HCT116 (cell line): ENCODE measurements at regions not wholly inside any gene's neighbourhood (a gene's known extent, or its start where the extent isn't known, plus 50 kb on each side); places are given as distances from the start of the nearest gene placed in this dataset.

ENCODE experiments used
- ATAC-seq: fragments of 200-7000 bp; cut with Tn5 transposase; 2 replicates; pipeline ENCODE4 v1.9.1; 2020; ENCODE audit warnings: mild to moderate bottlenecking, moderate library complexity
- BruUV-seq: library from RNA; stranded (reverse); fragments of 400-500 nt; replicated peaks from 2 replicates; lab custom pipeline; 2021; lab: Mats Ljungman, UMichigan
- CTCF ChIA-PET: fragments of 300-600 bp; sonication (Branson Sonifier 250); formaldehyde crosslinking; loops from one replicate; lab custom pipeline; 2021; ENCODE audit warnings: antibody characterized with exemption; lab: Charles Lee
- POLR2A ChIA-PET: fragments of 300-600, 350-600 bp; sonication (Branson Sonifier 250); formaldehyde crosslinking; loops from one replicate; lab custom pipeline; 2021; ENCODE audit warnings: antibody characterized with exemption; lab: Charles Lee
- RAD21 ChIA-PET, 2 experiments: fragments of 300-600 bp; sonication (Branson Sonifier 250); formaldehyde crosslinking; loops; one replicate each; lab custom pipeline; 2023; ENCODE audit warnings: low total read pairs in 2 of 2; ENCODE audit not compliant: uncharacterized antibody in 2 of 2, unreplicated experiment in 2 of 2, low non-redundant PET in 1 of 2; lab: Charles Lee
- DNase-seq: peaks from one replicate; pipeline ENCODE4 v3.0.0-alpha.2; 2010; ENCODE audit warnings: low read depth, low spot score
- H2AFZ ChIP-seq: fragments of 200-600 bp; shearing (Covaris generic), sonication (generic); 2 replicates; pipeline ENCODE4 v1.6.1; 2017; ENCODE audit warnings: low read depth, mixed run types, mixed read lengths, antibody characterized with exemption, low read length; ENCODE audit not compliant: poor library complexity, severe bottlenecking
- H3K27ac ChIP-seq: 2 replicates; pipeline ENCODE4 v1.5.1; 2012; ENCODE audit warnings: low read depth, low read length
- H3K27me3 ChIP-seq: fragments of 200-600 bp; sonication (generic); 2 replicates; pipeline ENCODE4 v1.6.1; 2016; ENCODE audit warnings: mixed run types, low read length, mixed read lengths; ENCODE audit not compliant: insufficient read depth
- H3K36me3 ChIP-seq, 2 experiments: fragments of 200-500 bp in 1 of 2; fragments of 200-600 bp in 1 of 2; sonication (Bioruptor generic) in 1 of 2; sonication (generic) in 1 of 2; 2 replicates each; pipeline versions ENCODE4 v1.5.1 to v1.6.1; 2014 to 2016; ENCODE audit warnings: low read length in 2 of 2, inconsistent platforms in 1 of 2, mixed read lengths in 1 of 2, mixed run types in 1 of 2; ENCODE audit not compliant: insufficient read depth in 2 of 2, control insufficient read depth in 1 of 2
- H3K4me1 ChIP-seq, 2 experiments: fragments of 200-600 bp in 1 of 2; sonication (generic) in 1 of 2; 2 replicates each; pipeline versions ENCODE4 v1.5.1 to v1.6.1; 2012 to 2017; ENCODE audit warnings: low read length in 2 of 2, inconsistent platforms in 1 of 2, mild to moderate bottlenecking in 1 of 2, mixed read lengths in 1 of 2, mixed run types in 1 of 2, moderate library complexity in 1 of 2; ENCODE audit not compliant: insufficient read depth in 2 of 2, control insufficient read depth in 1 of 2
- H3K4me2 ChIP-seq: fragments of 200-600 bp; sonication (generic); 2 replicates; pipeline ENCODE4 v1.6.1; 2017; ENCODE audit warnings: mixed run types, low read length, mixed read lengths
- H3K4me3 ChIP-seq, 2 experiments: fragments of 200-600 bp in 1 of 2; sonication (generic) in 1 of 2; replicated peaks in 1 of 2; 2 replicates each; pipeline ENCODE4 v1.5.1; 2011 to 2016; ENCODE audit warnings: low read length in 2 of 2, control low read depth in 1 of 2, low read depth in 1 of 2, mild to moderate bottlenecking in 1 of 2, mixed read lengths in 1 of 2, mixed run types in 1 of 2
- H3K79me2 ChIP-seq: fragments of 200-600 bp; sonication (generic); 2 replicates; pipeline ENCODE4 v1.6.1; 2017; ENCODE audit warnings: mild to moderate bottlenecking, mixed run types, low read length, moderate library complexity, mixed read lengths; ENCODE audit not compliant: insufficient read depth
- H3K9ac ChIP-seq: fragments of 200-600 bp; sonication (generic); 2 replicates; pipeline ENCODE4 v1.6.1; 2016; ENCODE audit warnings: low read length, mixed read lengths
- H3K9me2 ChIP-seq: fragments of 200-600 bp; sonication (generic), shearing (Covaris generic); 2 replicates; pipeline ENCODE4 v1.6.1; 2017; ENCODE audit warnings: mixed run types, mild to moderate bottlenecking, moderate library complexity; ENCODE audit not compliant: insufficient read depth
- H3K9me3 ChIP-seq, 2 experiments: fragments of 200-500 bp in 1 of 2; fragments of 200-600 bp in 1 of 2; sonication (Bioruptor generic) in 1 of 2; sonication (generic) in 1 of 2; 2 replicates each; pipeline ENCODE4 v1.6.1; 2014 to 2017; ENCODE audit warnings: low read length in 2 of 2, mixed read lengths in 2 of 2, inconsistent platforms in 1 of 2, low read depth in 1 of 2, mild to moderate bottlenecking in 1 of 2, mixed run types in 1 of 2, moderate library complexity in 1 of 2; ENCODE audit not compliant: control insufficient read depth in 1 of 2, insufficient read depth in 1 of 2
- H4K20me1 ChIP-seq: fragments of 200-600 bp; sonication (generic), shearing (Covaris generic); 2 replicates; pipeline ENCODE4 v1.6.1; 2017; ENCODE audit warnings: mixed run types, mild to moderate bottlenecking, moderate library complexity; ENCODE audit not compliant: insufficient read depth
- ATF3 ChIP-seq: IDR thresholded peaks from 2 replicates; pipeline ENCODE4 v1.6.1; 2012
- CEBPB ChIP-seq: IDR thresholded peaks from 2 replicates; pipeline ENCODE4 v1.6.1; 2012; ENCODE audit warnings: low read depth
- CTCF ChIP-seq, 3 experiments: fragments of 200-600 bp in 1 of 3; sonication (generic) in 1 of 3; IDR thresholded peaks in 2 of 3; conservative IDR thresholded peaks in 1 of 3; 2 replicates each; pipeline ENCODE4 v1.5.1; 2012 to 2017; ENCODE audit warnings: low read depth in 2 of 3, low read length in 2 of 3, antibody characterized with exemption in 1 of 3, borderline replicate concordance in 1 of 3, control low read depth in 1 of 3, mild to moderate bottlenecking in 1 of 3, mixed read lengths in 1 of 3, mixed run types in 1 of 3, moderate library complexity in 1 of 3; ENCODE audit not compliant: insufficient read depth in 1 of 3
- EZH2phosphoT487 ChIP-seq: fragments of 200-600 bp; IDR thresholded peaks from 2 replicates; pipeline ENCODE4 v1.6.1; 2018; ENCODE audit warnings: antibody characterized with exemption, borderline replicate concordance
- FOSL1 ChIP-seq: IDR thresholded peaks from 2 replicates; pipeline ENCODE4 v1.6.1; 2012; ENCODE audit warnings: low read depth
- MAX ChIP-seq: IDR thresholded peaks from 2 replicates; pipeline ENCODE4 v1.6.1; 2012
- POLR2A ChIP-seq: IDR thresholded peaks from 2 replicates; pipeline ENCODE4 v1.7.0; 2011; ENCODE audit warnings: borderline replicate concordance; ENCODE audit not compliant: insufficient read depth, insufficient read length; ENCODE audit errors: extremely low read depth
- SP1 ChIP-seq: IDR thresholded peaks from 2 replicates; pipeline ENCODE4 v1.6.1; 2012; ENCODE audit warnings: low read depth
- TCF7L2 ChIP-seq: IDR thresholded peaks from 2 replicates; pipeline ENCODE4 v1.7.0; 2011; ENCODE audit warnings: borderline replicate concordance, inconsistent platforms; ENCODE audit not compliant: insufficient read depth, insufficient read length; ENCODE audit errors: extremely low read depth
- YY1 ChIP-seq: IDR thresholded peaks from 2 replicates; pipeline ENCODE4 v1.6.1; 2011; ENCODE audit warnings: low read length, low read depth, moderate library complexity, mild to moderate bottlenecking; ENCODE audit not compliant: insufficient replicate concordance; ENCODE audit errors: extremely low read depth
- ZFX ChIP-seq: fragments of 450-650 bp; IDR thresholded peaks from 2 replicates; pipeline ENCODE4 v1.6.1; 2017
- ZNF274 ChIP-seq: fragments of 200-500 bp; sonication (Bioruptor generic); IDR thresholded peaks from 2 replicates; pipeline ENCODE4 v1.6.1; 2014; ENCODE audit warnings: mild to moderate bottlenecking, low read depth, low read length, inconsistent platforms
- intact Hi-C: fragments of 100-400 bp; cut with micrococcal nuclease; formaldehyde crosslinking; loops from 2 replicates; pipeline ENCODE4 v1.10.0; 2022

GRCh38 chr17:27082775-27083154, 211.1 kb upstream of the WSB1 start:
- TF ChIP-seq ZNF274 = no peak
- no peak for TF ChIP-seq ATF3
- no peak for TF ChIP-seq ZFX
- TF ChIP-seq YY1 = no peak
- TF ChIP-seq TCF7L2 = no peak
- no peak for TF ChIP-seq CTCF (IDR thresholded peaks at IDR 0.05 in 2 of 3, conservative IDR thresholded peaks at IDR 0.05 in 1 of 3; ENCODE audit: borderline replicate concordance in 1 of 3, insufficient read depth in 1 of 3, low read depth in 2 of 3, low read length in 2 of 3)
- TF ChIP-seq CEBPB = no peak
- TF ChIP-seq EZH2phosphoT487 = no peak
- TF ChIP-seq MAX = no peak
- no peak for TF ChIP-seq POLR2A
- no peak for TF ChIP-seq SP1
- no peak for TF ChIP-seq FOSL1
- no peaks in the 10 kb centered on the region for H3K9me2 ChIP-seq
- no peaks in the 10 kb centered on the region for H3K4me1 ChIP-seq
- H3K9me3 ChIP-seq = no peaks in the 10 kb centered on the region
- no peak overlapping the region for H3K27ac ChIP-seq
- ChIA-PET RAD21 (no interaction called here), CTCF (no interaction called here), POLR2A (no interaction called here)
- no peak overlapping the region for H2AFZ ChIP-seq
- no peak overlapping the region for H3K9ac ChIP-seq
- no peaks in the 10 kb centered on the region for H3K27me3 ChIP-seq
- H3K4me2 ChIP-seq = no peak overlapping the region
- no peaks in the 10 kb centered on the region for H4K20me1 ChIP-seq
- no peak overlapping the region for H3K4me3 ChIP-seq
- H3K79me2 ChIP-seq = no peaks in the 10 kb centered on the region
- BruUV-seq = no TSS peak
- DNase-seq (no peak), ATAC-seq (no peak)
- intact Hi-C loops = no loop called here
- no peaks in the 10 kb centered on the region for H3K36me3 ChIP-seq
